ENCODE measurements at regions not wholly inside any gene's neighbourhood (a gene's known extent, or its start where the extent isn't known, plus 50 kb on each side); places are given as distances from the start of the nearest gene placed in this dataset.

DNA sequence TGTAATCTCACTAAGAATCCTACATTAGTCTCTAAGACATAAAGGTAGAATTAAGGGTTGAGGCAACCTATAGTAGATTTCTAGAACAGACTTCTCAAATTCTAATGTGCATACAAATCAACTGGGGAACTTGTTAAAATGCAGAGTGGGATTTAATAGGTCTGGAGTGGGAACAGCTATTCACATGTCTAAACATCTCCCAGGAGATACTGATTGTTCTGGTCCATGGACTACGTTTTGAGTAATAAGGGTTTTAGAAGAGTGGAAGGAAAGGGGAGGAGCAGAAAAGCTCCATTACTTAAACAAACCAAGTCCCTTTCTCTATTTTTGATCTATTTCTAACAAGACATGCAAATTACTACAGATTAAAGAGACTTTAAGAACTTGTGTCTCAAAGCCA lies 524.8 kb downstream of the TUSC7 start:
- DNase-seq, result no peak
- intact Hi-C loops (cut with micrococcal nuclease; ENCODE audit: unreplicated experiment), result no loop called here
- CTCF ChIA-PET, result interaction anchor here (0.8 kb wide), 1 partner anchor 13 kb away, joined by 3 read pairs; no protein-coding TSS in a partner anchor
- TF ChIP-seq, protein P1, sequence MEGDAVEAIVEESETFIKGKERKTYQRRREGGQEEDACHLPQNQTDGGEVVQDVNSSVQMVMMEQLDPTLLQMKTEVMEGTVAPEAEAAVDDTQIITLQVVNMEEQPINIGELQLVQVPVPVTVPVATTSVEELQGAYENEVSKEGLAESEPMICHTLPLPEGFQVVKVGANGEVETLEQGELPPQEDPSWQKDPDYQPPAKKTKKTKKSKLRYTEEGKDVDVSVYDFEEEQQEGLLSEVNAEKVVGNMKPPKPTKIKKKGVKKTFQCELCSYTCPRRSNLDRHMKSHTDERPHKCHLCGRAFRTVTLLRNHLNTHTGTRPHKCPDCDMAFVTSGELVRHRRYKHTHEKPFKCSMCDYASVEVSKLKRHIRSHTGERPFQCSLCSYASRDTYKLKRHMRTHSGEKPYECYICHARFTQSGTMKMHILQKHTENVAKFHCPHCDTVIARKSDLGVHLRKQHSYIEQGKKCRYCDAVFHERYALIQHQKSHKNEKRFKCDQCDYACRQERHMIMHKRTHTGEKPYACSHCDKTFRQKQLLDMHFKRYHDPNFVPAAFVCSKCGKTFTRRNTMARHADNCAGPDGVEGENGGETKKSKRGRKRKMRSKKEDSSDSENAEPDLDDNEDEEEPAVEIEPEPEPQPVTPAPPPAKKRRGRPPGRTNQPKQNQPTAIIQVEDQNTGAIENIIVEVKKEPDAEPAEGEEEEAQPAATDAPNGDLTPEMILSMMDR (IDR thresholded peaks at IDR 0.05; ENCODE audit: unreplicated experiment), result no peak
- no TSS peak for BruUV-seq (replicated peaks)
- no peaks in the 10 kb centered on the region for H3K36me3 Mint-ChIP-seq (ENCODE audit: insufficient read depth, unreplicated experiment)
- H3K4me3 Mint-ChIP-seq (ENCODE audit: low read depth, unreplicated experiment), result no peak overlapping the region
- no peaks in the 10 kb centered on the region for H3K27me3 Mint-ChIP-seq (ENCODE audit: unreplicated experiment)
- H3K4me1 Mint-ChIP-seq (ENCODE audit: low read depth, unreplicated experiment), result no peaks in the 10 kb centered on the region
- H3K27ac Mint-ChIP-seq (ENCODE audit: unreplicated experiment), result no peak overlapping the region
- H3K9me3 Mint-ChIP-seq (ENCODE audit: low read depth, unreplicated experiment), result no peaks in the 10 kb centered on the region

GRCh38 chr3:117235304-117235703 lies 525.7 kb downstream of the TUSC7 start:
- H3K4me3 Mint-ChIP-seq (ENCODE audit: low read depth, unreplicated experiment), result no peak overlapping the region
- DNase-seq, result no peak
- intact Hi-C loops (cut with micrococcal nuclease; ENCODE audit: unreplicated experiment), result no loop called here
- no peaks in the 10 kb centered on the region for H3K4me1 Mint-ChIP-seq (ENCODE audit: low read depth, unreplicated experiment)
- no peaks in the 10 kb centered on the region for H3K9me3 Mint-ChIP-seq (ENCODE audit: low read depth, unreplicated experiment)
- CTCF ChIA-PET, result no interaction called here
- TF ChIP-seq, protein P1 (IDR thresholded peaks at IDR 0.05; ENCODE audit: unreplicated experiment), result no peak
- no TSS peak for BruUV-seq (replicated peaks)
- no peaks in the 10 kb centered on the region for H3K36me3 Mint-ChIP-seq (ENCODE audit: insufficient read depth, unreplicated experiment)
- H3K27me3 Mint-ChIP-seq (ENCODE audit: unreplicated experiment), result no peaks in the 10 kb centered on the region
- no peak overlapping the region for H3K27ac Mint-ChIP-seq (ENCODE audit: unreplicated experiment)

- Mint-ChIP-seq H3K9me3 (ENCODE audit: low read depth, unreplicated experiment) (no peaks in the 10 kb centered on the region), H3K4me3 (ENCODE audit: low read depth, unreplicated experiment) (no peak overlapping the region), H3K27me3 (ENCODE audit: unreplicated experiment) (no peaks in the 10 kb centered on the region), H3K36me3 (ENCODE audit: insufficient read depth, unreplicated experiment) (no peaks in the 10 kb centered on the region), H3K4me1 (ENCODE audit: low read depth, unreplicated experiment) (peaks cover under 1% of the 10 kb centered on the region), H3K27ac (ENCODE audit: unreplicated experiment) (no peak overlapping the region)
- intact Hi-C loops (cut with micrococcal nuclease; ENCODE audit: unreplicated experiment), result no loop called here
- no peak for DNase-seq
- TF ChIP-seq, protein P1 (IDR thresholded peaks at IDR 0.05; ENCODE audit: unreplicated experiment), result no peak
- no TSS peak for BruUV-seq (replicated peaks)
- CTCF ChIA-PET, result no interaction called here
These were observed 529.2 kb downstream of the TUSC7 start for GRCh38 chr3:117238806-117239205.

GRCh38 chr3:117243657-117244056 lies 534.1 kb downstream of the TUSC7 start:
- Mint-ChIP-seq H3K27me3 (ENCODE audit: unreplicated experiment) (no peaks in the 10 kb centered on the region), H3K27ac (ENCODE audit: unreplicated experiment) (no peak overlapping the region), H3K4me3 (ENCODE audit: low read depth, unreplicated experiment) (no peak overlapping the region), H3K9me3 (ENCODE audit: low read depth, unreplicated experiment) (no peaks in the 10 kb centered on the region), H3K36me3 (ENCODE audit: insufficient read depth, unreplicated experiment) (no peaks in the 10 kb centered on the region), H3K4me1 (ENCODE audit: low read depth, unreplicated experiment) (peaks cover 9% of the 10 kb centered on the region)
- intact Hi-C loops (cut with micrococcal nuclease; ENCODE audit: unreplicated experiment), result no loop called here
- TF ChIP-seq, protein P1 (IDR thresholded peaks at IDR 0.05; ENCODE audit: unreplicated experiment), result no peak
- no TSS peak for BruUV-seq (replicated peaks)
- DNase-seq, result no peak
- CTCF ChIA-PET, result no interaction called here
